HCEC 1CT (cell line): ENCODE measurements at regions not wholly inside any gene's neighbourhood (a gene's known extent, or its start where the extent isn't known, plus 50 kb on each side); places are given as distances from the start of the nearest gene placed in this dataset.
"Not testable (repeated sequence)": the region's sequence is repeated elsewhere in the genome, so short reads cannot be mapped to it uniquely, and the experiment has no call there.

Experiments
- DNase-seq: peaks from one replicate; pipeline ENCODE4 v3.0.0-alpha.2; 2017

- DNase-seq = peak; percentile 26
Measured at GRCh38 chr12:116687888-116688287, 50.0 kb downstream of the SPRING1 start.

- no peak for DNase-seq
Measured at GRCh38 chr12:116684891-116685290, 53.0 kb downstream of the SPRING1 start.

DNA sequence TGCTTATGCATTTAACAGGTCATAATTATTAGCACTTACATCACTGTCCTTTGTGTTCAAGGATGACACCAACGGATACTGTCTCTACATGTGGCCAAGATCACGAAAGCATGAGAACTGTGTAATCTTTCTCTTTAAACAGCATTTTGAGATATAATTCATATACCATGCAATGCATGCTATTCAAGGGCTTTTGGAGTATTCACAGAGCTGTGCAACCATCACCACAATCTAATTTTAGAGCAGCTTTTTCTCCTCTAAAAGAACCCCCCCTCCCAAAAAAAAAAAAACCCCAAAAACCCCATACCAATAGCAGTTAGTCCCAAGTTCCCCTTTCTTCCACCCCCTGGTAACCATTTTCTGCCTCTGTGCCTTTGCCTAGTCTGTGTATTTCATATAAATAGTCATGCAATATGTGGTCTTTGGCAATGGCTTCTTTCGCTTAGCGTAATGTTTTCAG lies 60.6 kb downstream of the SPRING1 start:
- DNase-seq = no peak

- DNase-seq = no peak
Measured at GRCh38 chr12:116675339-116676107, 62.3 kb downstream of the SPRING1 start.

- DNase-seq = no peak
Measured at GRCh38 chr12:116674643-116675183, 63.2 kb downstream of the SPRING1 start.

DNA sequence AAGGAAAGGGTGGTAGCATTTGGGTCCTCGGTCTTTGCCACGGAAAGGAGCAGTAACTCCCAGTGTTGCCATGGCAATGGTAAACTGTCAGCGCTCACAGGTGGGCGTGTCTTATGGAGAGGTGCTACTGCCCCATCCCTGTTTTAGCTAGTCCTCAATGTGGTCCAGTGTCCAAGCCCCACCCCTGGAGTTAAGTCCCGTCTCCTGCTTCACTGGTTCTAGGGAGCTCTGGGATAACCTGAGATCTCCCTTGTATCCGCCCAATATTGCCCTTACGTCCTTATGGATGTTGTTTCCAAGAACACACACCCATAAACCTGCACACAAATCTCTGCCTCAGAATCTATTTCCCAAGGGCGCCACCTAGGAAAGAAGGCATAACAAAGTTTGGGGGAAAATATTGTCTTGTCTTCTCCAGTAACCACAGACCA lies 64.2 kb downstream of the SPRING1 start:
- DNase-seq = no peak

DNA sequence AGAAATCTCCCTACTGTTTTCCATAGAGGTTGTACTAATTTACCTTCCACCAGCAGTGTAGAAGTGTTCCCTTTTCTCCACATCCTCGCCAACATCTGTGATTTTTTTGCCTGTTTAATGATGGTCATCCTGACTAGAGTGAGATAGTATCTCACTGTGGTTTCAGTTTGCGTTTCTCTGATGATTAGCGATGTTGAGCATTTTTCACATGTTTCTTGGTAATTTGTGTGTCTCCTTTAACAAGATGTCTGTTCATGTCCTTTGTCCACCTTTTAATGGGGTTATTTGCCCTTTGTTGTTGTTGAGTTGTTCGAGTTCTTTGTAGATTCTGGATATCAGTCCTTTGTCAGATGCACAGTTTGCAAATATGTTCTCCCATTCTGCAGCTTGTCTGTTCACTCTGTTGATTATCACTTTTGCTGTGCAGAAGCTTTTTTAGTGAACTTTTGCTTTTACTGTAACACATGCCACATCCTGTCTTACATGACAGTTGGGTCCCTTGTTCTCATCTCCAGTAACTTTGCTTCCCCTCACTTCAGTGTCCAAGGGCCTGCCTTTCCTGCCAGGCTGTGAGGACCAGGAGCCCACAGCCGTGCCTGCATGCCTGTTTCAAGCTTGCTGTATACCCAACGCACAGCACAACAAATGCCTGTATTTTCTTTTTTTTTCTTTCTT lies 64.9 kb downstream of the SPRING1 start:
- no peak for DNase-seq

DNA sequence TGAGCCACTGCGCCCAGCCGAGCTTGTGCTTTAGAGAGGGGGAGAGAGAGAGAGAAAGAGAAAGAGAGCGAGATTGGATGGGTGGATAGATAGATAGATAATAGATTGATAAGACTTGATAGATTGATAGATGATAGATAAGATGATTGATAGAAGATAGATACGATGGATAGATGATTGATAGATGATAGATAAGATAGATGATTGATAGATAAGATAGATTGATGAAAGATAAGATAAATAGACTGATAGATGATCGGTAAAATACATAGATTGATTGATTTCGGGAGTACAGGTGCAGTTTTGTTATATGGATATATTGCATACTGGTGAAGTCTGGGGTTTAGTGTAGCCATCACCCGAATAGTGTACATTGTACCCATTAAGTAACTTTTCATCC lies 65.9 kb downstream of the SPRING1 start:
- no peak for DNase-seq

GRCh38 chr12:116670859-116671258 lies 67.0 kb downstream of the SPRING1 start:
- no peak for DNase-seq

- no peak for DNase-seq
Measured at GRCh38 chr12:116667752-116668151, 70.1 kb downstream of the SPRING1 start.

GRCh38 chr12:116666829-116667228 lies 71.0 kb downstream of the SPRING1 start:
- DNase-seq = not testable (repeated sequence)

GRCh38 chr12:116666305-116666673 lies 71.6 kb downstream of the SPRING1 start:
- DNase-seq = no peak

DNA sequence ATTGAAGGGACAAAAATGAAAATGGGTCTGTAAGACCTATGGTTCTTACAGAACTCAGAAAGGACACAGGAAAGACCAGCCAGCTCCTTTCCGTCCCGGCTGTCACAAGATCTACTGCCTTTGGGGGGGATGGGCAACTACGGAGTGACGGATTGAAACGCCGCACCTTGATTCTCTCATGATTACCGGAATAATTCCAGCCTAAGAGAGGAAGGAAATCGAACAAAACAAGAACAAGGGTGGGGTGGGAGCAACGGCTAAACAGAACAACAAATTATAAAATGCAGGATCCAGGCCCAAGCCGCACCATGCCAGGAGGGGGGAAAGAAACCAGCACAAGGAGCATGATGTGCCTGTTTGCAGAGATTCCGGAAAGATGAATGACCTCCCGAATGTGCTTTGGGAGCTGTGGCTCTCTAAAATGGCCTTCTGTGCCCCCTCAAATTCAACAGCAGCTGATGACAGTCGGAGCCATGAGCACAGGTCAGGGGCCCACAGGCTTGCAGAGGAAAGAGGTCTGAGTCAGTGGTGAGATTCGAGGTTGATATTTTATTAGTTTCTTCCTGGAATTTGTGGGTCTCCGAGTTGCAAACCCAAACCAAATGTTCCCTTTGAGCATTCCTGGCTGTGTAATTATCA lies 72.1 kb downstream of the SPRING1 start:
- no peak for DNase-seq

DNA sequence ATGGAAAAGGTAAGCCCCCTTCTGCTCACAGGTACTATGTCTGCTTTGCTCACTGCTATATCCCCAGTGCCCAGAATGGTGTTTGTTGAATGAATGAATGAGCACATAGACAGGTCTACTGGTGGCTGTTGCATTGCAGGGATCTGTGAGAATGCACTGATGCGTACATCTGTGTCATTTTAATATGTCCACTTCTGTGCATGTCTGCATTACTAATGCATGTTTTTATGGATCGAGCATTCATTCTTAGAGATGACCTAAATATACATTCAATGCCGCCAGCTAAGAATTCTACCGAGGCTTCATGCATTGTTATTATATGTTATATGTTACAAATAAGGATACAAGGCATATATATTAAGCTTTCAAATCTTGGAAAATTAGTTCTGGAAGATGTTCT lies 73.8 kb downstream of the SPRING1 start:
- DNase-seq = no peak

GRCh38 chr12:116662612-116663144 lies 75.2 kb downstream of the SPRING1 start:
- DNase-seq = no peak

DNA sequence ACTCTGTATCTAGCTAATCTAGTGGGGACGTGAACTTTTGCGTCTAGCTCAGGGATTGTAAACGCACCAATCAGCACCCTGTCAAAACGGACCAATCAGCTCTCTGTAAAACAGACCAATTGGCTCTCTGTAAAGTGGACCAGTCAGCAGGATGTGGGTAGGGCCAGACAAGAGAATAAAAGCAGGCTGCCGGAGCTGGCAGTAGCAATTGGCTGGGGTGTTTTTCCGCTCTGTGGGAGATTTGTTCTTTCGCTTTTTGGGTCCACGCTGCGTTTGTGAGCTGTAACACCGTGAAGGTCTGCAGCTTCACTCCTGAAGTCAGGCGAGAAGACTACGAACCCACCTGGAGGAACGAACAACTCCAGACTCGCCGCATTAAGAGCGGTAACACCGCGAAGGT lies 76.5 kb downstream of the SPRING1 start:
- no peak for DNase-seq

GRCh38 chr12:116660740-116661139 lies 77.1 kb downstream of the SPRING1 start:
- not testable (repeated sequence) for DNase-seq

GRCh38 chr12:116659771-116660481 lies 77.9 kb downstream of the SPRING1 start:
- DNase-seq = no peak

GRCh38 chr12:116657921-116658495 lies 79.9 kb downstream of the SPRING1 start:
- no peak for DNase-seq

DNA sequence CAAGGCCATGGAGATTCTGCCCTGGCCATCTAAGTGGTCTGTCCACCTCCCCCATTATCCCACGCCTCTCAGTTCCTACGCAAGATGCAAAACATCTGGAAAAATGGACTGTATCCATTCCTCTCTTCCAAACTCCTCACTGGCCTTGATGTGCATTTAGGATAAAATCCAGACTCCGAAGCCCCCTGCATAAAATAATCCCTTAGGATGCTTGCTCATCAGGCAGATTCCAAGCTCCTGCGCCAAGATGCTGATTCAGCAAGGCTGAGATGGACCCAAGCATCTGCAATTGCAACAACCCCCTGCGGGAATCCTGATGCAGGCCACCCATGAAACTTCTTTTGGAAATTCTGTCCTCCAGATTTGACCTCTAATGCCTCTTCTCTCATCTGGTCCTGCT lies 81.6 kb downstream of the SPRING1 start:
- DNase-seq = no peak

GRCh38 chr12:116654226-116654743 lies 83.6 kb downstream of the SPRING1 start:
- no peak for DNase-seq

GRCh38 chr12:116651089-116651488 lies 86.8 kb downstream of the SPRING1 start:
- no peak for DNase-seq
